ENCODE measurements at regions not wholly inside any gene's neighbourhood (a gene's known extent, or its start where the extent isn't known, plus 50 kb on each side); places are given as distances from the start of the nearest gene placed in this dataset.
"Not testable (repeated sequence)": the region's sequence is repeated elsewhere in the genome, so short reads cannot be mapped to it uniquely, and the experiment has no call there.

DNA sequence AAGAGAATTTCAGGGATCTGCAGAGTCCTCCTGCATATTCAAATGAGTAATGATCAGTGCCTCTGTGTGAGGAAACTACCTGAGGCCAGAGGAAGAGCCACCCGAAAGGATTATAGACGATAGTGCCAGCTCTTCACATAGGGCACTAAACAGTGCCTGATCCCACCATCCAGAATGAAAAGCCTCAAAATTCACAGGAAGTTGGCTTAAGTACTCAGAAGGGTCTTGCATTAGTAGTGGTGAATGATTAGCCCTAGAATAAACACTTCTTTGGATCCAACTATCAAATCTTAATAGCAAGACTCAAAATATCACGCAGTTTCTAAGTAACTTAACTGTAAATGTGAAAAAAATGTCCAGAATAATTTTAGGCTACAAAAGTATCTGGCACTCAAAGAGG lies 324.4 kb downstream of the ZNF674 start:
- no peak for DNase-seq

DNA sequence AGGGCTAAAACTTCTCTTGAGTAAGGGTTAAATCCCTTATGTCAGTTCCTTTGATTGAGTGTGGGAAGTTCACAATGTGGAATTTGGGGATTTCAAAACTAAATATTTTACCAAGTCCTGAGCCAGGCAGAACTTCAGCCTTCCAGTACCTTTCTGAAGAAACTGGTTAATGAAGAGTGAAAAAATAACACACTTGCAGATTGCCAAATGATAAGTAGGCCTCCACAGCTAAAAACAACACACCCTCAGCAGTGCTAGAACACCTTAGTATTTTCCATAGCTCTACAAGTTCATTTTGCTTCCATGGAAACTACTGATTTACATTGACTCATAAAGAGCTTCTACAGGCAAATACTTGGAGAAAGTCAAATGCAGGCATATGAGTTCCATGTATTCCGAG lies 326.8 kb downstream of the ZNF674 start:
- no peak for DNase-seq

DNA sequence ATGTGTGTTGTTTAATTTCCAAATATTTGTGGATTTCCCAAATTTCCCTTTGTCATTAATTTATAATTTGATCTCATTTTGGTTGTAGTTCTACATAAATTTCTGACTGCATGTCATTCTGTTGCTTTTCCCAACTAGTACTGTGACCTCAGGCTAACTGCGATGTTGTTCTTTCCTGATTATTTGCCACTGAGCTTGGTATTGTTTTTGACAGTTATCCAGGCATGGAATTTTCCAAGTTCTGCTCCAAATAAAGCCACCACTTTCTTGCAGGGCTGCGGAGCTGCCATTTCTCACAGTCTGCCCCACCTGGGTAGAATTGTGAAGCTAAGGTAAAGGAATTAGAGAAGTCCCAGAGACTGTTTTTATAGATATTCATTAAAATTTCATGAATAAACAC lies 328.8 kb downstream of the ZNF674 start:
- DNase-seq = no peak

DNA sequence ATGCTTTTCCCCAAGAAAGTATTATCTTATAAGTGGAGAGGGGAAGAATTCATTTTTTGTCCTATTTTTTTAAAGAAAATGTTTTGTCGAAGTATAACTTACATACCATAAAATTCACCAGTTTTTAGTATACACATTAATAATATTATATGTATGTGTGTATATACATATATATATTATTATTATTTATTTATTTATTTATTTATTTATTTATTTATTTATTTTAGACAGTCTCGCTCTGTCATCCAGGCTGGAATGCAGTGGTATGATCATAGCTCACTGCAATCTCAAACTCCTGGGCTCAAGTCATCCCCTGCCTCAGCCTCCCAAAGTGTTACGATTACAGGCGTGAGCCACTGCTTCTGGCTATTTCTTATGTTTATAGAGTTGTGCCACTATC lies 334.1 kb downstream of the ZNF674 start:
- no peak for DNase-seq

- no peak for DNase-seq
Observed at GRCh38 chrX:46209768-46210167, 335.5 kb downstream of the ZNF674 start.

- DNase-seq = no peak
Observed at GRCh38 chrX:46209037-46209436, 336.2 kb downstream of the ZNF674 start.

DNA sequence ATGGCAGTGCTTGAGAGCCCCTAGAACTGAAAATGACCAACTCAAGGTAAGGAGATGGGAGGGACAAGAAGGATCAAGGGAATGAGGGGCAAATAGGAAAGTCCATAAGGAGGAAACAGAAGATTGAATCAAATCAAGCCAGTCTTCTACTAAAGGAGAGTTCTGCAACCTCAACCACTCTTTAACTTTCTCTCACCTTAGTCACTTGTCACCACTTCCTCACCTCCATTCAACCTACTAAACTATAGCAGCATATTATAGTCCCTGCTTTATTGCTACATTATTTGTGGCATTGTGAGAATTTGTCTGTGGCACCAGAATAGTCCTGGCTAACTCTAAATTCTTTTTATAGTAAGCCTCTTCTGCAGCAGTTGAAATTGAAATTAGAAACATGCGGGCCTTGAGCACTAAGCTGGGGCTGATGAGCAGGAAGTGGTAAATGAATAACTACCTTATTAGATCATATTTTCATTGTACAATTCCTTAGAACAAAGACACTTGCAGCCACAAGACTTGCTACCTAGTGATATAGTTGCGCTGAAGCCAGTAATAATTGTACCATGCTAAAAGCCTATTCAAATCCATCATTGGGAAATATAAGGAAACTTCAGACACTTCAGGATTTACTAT lies 336.9 kb downstream of the ZNF674 start:
- peak; percentile 2 for DNase-seq

DNA sequence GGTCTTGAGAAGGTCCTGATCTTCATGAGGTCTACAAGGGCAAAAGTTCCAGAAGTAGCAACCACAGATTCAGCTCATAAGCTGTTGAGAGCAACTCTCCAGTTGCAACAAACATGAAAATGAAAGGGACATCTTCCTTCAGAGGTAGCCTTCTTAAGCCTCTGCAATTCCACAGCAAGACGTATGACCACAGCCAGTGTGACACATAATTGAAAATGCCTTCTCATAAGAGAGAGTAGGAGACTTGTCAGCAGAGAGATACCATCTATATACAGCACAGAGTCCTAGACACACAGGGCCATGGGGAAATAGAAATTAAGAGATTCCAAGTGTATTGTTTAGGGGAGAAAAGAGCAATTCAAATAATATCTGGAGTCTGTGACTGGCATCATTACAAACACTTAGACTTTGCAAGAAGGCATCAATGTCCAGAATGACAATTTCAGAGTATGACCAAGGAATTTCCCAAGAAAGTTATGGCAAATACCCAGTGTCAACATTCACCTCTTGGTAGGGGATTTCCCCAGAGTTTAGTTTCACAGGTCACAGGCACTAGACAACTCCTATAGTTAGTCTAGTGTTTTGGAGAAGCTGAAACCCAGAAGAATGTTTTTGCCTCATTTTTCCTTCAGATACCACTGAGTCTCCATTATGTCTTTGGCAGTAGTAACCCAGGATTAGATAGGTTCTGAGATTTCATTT lies 340.3 kb downstream of the ZNF674 start:
- DNase-seq = no peak

DNA sequence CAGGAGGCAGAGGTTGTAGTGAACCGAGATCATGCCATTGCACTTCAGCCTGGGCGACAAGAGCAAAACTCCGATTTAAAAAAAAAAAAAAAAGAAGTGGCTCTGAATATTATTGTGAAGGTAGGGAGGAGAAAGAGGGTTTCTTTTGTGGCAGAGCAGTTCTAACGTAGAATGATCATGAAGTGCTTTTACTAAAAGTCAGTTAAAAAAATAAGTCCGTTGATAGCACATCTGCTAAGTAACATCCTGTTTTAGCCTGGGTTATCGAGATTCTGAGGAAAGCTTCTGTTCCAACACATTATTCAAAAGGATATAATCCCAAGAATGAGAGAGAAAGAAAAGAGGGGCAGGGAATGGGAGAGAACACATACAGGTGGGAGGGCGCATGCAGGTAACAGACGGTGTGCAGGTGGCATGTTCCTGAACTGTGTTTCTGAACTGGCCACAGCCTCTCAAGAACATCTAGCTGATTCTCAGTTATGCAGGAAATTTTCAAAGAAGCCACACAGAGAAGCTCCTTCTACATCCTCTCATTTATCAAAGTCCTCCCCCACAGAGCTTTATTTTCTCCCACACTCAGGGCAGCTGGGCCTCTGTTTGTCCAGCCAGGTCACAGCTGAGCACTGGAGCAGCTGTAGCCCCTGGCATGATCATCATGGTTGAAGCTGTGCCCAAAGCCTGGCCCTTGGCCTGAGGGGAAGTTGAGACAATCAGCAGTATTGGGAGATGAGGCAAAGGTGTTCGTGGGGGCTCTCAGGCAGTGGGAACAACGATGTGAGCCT lies 342.3 kb downstream of the ZNF674 start:
- no peak for DNase-seq

- DNase-seq = no peak
Observed at GRCh38 chrX:46200413-46200812, 344.8 kb downstream of the ZNF674 start.

DNA sequence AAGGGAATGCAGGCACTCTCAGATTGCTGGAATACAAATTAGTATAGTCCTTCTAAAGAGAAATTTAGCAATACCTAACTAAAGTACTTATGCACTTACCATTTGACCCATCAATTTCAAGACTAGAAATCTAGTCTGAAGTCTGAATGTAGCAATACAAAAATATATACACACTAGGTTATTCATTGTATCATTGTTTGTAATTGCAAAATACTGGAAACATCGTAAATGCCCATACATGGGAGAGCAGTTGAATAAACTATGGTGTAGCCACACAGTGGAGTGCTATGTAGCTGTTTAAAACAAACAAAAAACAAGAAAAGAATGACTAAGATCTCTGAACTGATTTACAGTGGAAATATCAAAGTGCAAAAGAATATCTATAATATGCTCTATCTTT lies 346.4 kb downstream of the ZNF674 start:
- DNase-seq = no peak

DNA sequence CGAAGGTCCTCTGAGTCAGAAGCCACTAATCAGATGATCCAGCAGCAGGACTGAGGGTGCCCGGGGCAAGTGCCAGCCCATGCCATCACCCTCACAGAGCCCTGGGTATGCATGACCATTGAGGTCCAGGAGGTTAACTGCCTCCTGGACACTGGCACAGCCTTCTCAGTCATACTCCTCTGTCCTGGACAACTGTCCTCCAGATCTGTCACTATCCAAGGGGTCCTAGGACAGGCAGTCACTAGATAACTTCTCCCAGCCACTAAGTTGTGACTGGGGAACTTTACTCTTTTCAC lies 358.5 kb downstream of the ZNF674 start:
- DNase-seq = not testable (repeated sequence)

DNA sequence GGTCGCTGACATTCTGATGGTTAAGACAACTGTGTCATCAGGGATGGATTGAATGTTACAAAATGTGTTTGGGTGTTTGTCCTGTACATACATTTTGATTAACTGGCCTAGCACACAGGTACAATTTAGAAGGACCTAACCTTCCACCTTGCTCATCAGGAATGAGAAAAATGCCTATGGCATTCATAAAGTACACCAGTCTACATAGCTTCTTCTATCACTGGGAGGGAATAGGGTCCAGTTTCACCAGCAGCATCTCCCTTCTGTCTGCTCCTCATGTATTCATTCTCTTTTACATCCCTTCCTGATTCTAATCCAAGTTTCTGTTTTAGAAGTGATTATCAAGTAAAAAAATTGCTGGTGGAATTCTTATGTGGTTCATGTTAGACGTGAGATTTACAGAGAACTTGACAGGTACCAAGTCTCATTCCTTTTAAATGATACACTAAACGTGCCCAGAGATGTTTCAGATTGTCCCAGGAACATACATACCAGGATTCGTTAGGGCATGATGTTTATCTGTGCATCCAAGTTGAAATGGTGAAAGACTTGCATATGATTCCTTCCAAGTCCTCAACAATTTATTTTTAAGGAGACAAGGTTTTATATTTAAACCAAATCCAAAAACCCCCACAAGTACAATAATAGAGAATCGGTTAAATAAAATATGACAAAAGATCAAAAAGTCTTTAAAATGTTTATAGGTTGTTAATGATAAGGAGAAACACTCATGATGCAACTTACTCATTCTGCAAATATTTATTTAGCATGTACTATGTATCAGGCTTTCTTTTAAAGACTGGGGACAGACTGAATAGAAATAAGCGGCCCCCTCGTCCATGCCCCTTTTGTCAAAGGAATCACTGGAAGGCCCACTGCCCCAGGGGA lies 359.1 kb downstream of the ZNF674 start:
- DNase-seq = no peak

- no peak for DNase-seq
Observed at GRCh38 chrX:46184749-46185148, 360.5 kb downstream of the ZNF674 start.

DNA sequence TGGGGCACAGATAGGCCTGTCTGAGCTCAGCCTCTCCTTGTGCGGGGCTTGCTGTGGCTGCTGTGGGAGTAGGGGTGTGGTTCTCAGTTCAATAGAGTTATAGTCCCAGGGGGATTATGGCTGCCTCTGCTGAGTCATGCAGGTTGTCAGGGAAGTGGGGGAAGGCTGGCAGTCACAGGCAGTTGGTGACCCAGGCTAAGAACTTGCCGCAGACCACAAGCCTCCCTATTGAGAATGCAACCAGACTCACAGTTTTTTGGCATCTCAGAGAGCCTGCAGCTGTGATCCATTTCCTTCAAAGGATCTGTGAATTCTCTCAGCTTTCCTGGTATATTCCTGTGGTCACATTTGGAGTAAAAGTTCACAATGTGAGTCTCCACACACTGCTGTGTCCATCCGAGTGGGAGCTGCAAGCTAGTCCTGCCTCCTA lies 364.9 kb downstream of the ZNF674 start:
- DNase-seq = no peak

GRCh38 chrX:46179748-46180147 lies 365.5 kb downstream of the ZNF674 start:
- DNase-seq = no peak

DNA sequence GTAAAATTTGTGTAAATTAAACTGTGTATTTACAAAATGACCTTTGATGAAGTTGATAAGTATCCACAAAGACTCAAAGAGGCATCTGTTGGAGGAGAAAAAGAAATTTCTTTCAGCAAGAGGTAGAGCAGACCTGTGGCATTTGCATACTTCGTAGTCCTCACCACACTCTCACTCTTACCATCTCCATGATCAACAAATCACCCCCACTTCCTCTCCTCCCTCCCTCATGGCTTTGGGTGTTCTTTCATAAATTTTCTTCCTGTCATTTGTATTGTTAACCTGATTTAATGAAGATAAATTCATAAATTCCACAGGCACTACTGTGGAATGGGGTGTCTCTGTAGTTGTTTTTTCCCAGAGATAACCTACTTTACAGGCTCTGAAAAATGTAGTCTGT lies 366.5 kb downstream of the ZNF674 start:
- no peak for DNase-seq

DNA sequence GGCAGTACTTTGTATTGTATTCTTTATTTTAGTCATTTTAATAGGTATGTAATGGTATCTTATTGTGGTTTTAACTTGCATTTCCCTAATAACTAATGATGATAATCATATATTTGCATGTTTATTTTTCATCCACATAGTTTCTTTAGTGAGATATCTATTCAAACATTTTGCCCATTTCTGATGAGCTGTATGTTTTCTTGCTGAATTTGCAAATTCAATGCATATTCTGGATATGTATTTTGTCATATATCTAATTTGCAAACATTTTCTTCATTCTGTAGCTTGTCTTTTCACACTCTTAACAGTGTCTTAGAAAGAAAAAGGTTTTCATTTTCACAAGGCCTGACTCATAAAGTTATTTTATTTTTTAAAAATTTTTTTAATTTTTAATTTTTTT lies 372.1 kb downstream of the ZNF674 start:
- DNase-seq = no peak

DNA sequence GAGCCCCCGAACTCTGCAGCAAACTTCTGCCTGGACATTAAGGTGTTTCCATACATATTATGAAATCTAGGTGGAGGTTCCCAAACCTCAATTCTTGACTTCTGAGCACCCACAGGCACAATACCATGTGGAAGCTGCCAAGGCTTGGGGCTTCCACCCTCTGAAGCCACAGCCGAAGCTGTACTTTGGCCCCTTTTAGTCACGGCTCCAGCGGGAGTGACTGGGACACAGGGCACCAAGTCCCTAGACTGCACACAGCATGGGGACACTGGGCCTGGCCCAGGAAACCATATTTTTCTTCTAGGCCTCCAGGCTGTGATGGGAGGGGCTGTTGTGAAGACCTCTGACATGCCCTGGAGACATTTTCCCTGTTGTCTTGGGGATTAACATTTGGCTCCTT lies 373.8 kb downstream of the ZNF674 start:
- not testable (repeated sequence) for DNase-seq

DNA sequence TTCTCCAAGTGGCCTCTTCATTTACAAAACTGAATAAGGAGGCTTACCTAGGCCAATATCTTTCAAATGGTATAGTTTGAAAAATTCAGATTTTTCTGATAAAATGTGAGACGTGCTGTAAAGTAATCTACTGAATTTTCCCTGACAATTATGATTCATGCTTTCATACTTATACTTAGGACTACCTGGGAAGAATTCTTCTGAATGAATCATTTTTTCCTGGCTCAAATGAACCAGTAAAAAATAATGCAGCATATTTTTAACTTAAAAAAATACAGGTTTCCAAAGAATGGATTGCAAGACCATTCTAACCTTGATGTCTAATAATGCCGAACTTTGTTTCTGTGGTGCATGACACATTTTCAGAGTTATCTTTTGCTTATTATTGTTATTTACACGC lies 375.4 kb downstream of the ZNF674 start:
- DNase-seq = no peak

GRCh38 chrX:46168254-46168653 lies 377.0 kb downstream of the ZNF674 start:
- DNase-seq = no peak

- no peak for DNase-seq
Observed at GRCh38 chrX:46165866-46166265, 379.4 kb downstream of the ZNF674 start.

DNA sequence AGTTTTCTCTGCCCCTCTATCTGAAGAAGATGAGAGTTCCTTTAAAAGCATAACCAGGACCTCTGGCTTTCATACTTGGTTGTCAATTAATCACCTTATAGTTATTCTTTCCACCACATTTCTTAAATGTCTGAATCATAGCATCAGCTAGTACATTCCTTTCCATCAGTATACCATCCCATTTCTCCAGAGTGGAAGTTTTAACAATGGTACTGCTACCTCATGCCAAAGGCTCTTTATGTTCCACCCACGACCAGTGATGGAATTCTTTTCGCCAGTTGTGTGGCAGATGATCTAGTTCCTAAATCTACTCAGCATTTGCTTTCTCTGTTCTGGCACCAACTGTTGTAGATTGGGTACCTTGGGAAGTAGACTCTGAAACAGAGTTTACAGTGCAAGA lies 379.8 kb downstream of the ZNF674 start:
- no peak for DNase-seq
